GM12878 (cell line): ENCODE measurements at regions not wholly inside any gene's neighbourhood (a gene's known extent, or its start where the extent isn't known, plus 50 kb on each side); places are given as distances from the start of the nearest gene placed in this dataset.
"Not testable (repeated sequence)": the region's sequence is repeated elsewhere in the genome, so short reads cannot be mapped to it uniquely, and the experiment has no call there.

Source experiments
- ATAC-seq: fragments of 200-7000 bp; cut with Tn5 transposase; 3 replicates; pipeline ENCODE4 v1.9.1; 2020; ENCODE audit warnings: mild to moderate bottlenecking, moderate library complexity
- BruUV-seq: library from RNA; stranded (reverse); fragments of 400-500 nt; replicated peaks from 2 replicates; lab custom pipeline; 2021; lab: Mats Ljungman, UMichigan
- CTCF ChIA-PET: fragments of 300-600 bp; sonication (Branson Sonifier 250); formaldehyde crosslinking; extraction: SDS; loops from one replicate; lab custom pipeline; 2021; ENCODE audit warnings: inconsistent platforms; lab: Yijun Ruan, JAX
- POLR2A ChIA-PET: fragments of 350-600 bp; formaldehyde crosslinking; extraction: SDS; loops from one replicate; lab custom pipeline; 2021; ENCODE audit warnings: inconsistent platforms; lab: Charles Lee
- RAD21 ChIA-PET: fragments of 300-600 bp; sonication (Branson Sonifier 250); formaldehyde crosslinking; loops from one replicate; lab custom pipeline; 2023; ENCODE audit warnings: antibody characterized with exemption; ENCODE audit not compliant: unreplicated experiment; lab: Charles Lee
- SMC1A ChIA-PET: fragments of 300-600 bp; sonication (Branson Sonifier 250); formaldehyde crosslinking; loops from one replicate; lab custom pipeline; 2023; ENCODE audit not compliant: unreplicated experiment, uncharacterized antibody; lab: Charles Lee
- DNase-seq: peaks from one replicate; pipeline ENCODE4 v3.0.0-alpha.2; 2011; ENCODE audit warnings: low read depth, low spot score
- FAIRE-seq: peaks from 3 replicates; lab custom pipeline; 2011; peaks lifted over from hg19 to GRCh38; lab: Jason Lieb, UNC
- H2AFZ ChIP-seq: 2 replicates; pipeline ENCODE4 v1.6.0; 2011; ENCODE audit warnings: low read depth, low read length, control low read depth; ENCODE audit not compliant: control insufficient read depth
- H3K27ac ChIP-seq: 2 replicates; pipeline ENCODE4 v1.5.1; 2011; ENCODE audit warnings: control low read depth; ENCODE audit not compliant: control insufficient read depth, insufficient read depth
- H3K27me3 ChIP-seq, 2 experiments: replicated peaks in 1 of 2; 2 replicates each; pipeline versions ENCODE4 v1.6.0 to v1.6.1; 2011; ENCODE audit warnings: low read length in 1 of 2; ENCODE audit not compliant: control insufficient read depth in 2 of 2, insufficient read depth in 2 of 2
- H3K36me3 ChIP-seq, 2 experiments: 2 replicates each; pipeline ENCODE4 v1.5.1; 2011; ENCODE audit warnings: low read length in 1 of 2; ENCODE audit not compliant: control insufficient read depth in 2 of 2, insufficient read depth in 2 of 2
- H3K4me1 ChIP-seq: 2 replicates; pipeline ENCODE4 v1.6.1; 2011; ENCODE audit warnings: mild to moderate bottlenecking, low read length, moderate library complexity, mixed read lengths; ENCODE audit not compliant: control insufficient read depth, insufficient read depth
- H3K4me2 ChIP-seq: 2 replicates; pipeline ENCODE4 v1.6.0; 2011; ENCODE audit warnings: control low read depth; ENCODE audit not compliant: control insufficient read depth, insufficient read depth
- H3K4me3 ChIP-seq: fragments of 200-600 bp; sonication (generic); 2 replicates; pipeline ENCODE4 v1.5.1; 2016
- H3K79me2 ChIP-seq: 2 replicates; pipeline ENCODE4 v1.6.0; 2011; ENCODE audit warnings: low read length; ENCODE audit not compliant: control insufficient read depth, insufficient read depth
- H3K9ac ChIP-seq: 2 replicates; pipeline ENCODE4 v1.8.0; 2011; ENCODE audit warnings: low read length, control low read depth, mixed read lengths; ENCODE audit not compliant: control insufficient read depth, insufficient read depth
- H3K9me3 ChIP-seq: replicated peaks from 3 replicates; pipeline ENCODE4 v1.5.1; 2011; ENCODE audit warnings: mild to moderate bottlenecking, low read length; ENCODE audit not compliant: control insufficient read depth, insufficient read depth
- H4K20me1 ChIP-seq: 2 replicates; pipeline ENCODE4 v1.6.0; 2011; ENCODE audit not compliant: control insufficient read depth, insufficient read depth
- CBFB ChIP-seq: IDR thresholded peaks from 2 replicates; pipeline ENCODE4 v1.6.1; 2016; ENCODE audit warnings: antibody characterized with exemption, low read depth
- ETV6 ChIP-seq, 2 experiments: fragments of 450-650 bp in 1 of 2; IDR thresholded peaks in 1 of 2; conservative IDR thresholded peaks in 1 of 2; 2 replicates each; pipeline ENCODE4 v1.6.1; 2014; ENCODE audit warnings: antibody characterized with exemption in 1 of 2, borderline replicate concordance in 1 of 2, low read depth in 1 of 2, mild to moderate bottlenecking in 1 of 2, moderate library complexity in 1 of 2
- NFXL1 ChIP-seq: fragments of 450-650 bp; IDR thresholded peaks from 2 replicates; pipeline ENCODE4 v1.6.1; 2017; ENCODE audit warnings: antibody characterized with exemption, mild to moderate bottlenecking, borderline replicate concordance
- WGBS: methylation state at CpG from one replicate; pipeline ENCODE4 v1.1.6; 2016; ENCODE audit warnings: low lambda C conversion rate; ENCODE audit not compliant: insufficient replicate concordance, insufficient coverage; ENCODE audit errors: missing lambda C conversion rate; 5-methylcytosine and 5-hydroxymethylcytosine counted together
- in situ Hi-C: fragments of 300-500 bp; cut with MboI; formaldehyde crosslinking; loops from 9 replicates; pipeline ENCODE4 v1.14.3; 2018; ENCODE audit warnings: mixed read lengths
- intact Hi-C: fragments of 100-400 bp; cut with micrococcal nuclease; formaldehyde crosslinking; loops from one replicate; pipeline ENCODE4 v1.14.2; 2022; ENCODE audit not compliant: unreplicated experiment

GRCh38 chr20:53777402-53777801, 183.8 kb upstream of the ZNF217 start:
- BruUV-seq, H3K9me3 ChIP-seq, H3K4me1 ChIP-seq, intact Hi-C loops, FAIRE-seq, H3K9ac ChIP-seq, H3K79me2 ChIP-seq, H3K27me3 ChIP-seq, H3K4me3 ChIP-seq, ATAC-seq, H4K20me1 ChIP-seq, H3K4me2 ChIP-seq, H3K27ac ChIP-seq, H3K36me3 ChIP-seq, H2AFZ ChIP-seq, RAD21 ChIA-PET, DNase-seq: not testable (repeated sequence)
- TF ChIP-seq ETV6 (conservative IDR thresholded peaks at IDR 0.05 in 1 of 2, IDR thresholded peaks at IDR 0.05 in 1 of 2; ENCODE audit: borderline replicate concordance in 1 of 2, low read depth in 1 of 2) (0 out of 4 replicates have a peak, but pooled peaks of 1 of the 2 experiments have one; percentile 26), NFXL1 (peak; percentile 44)
- 66% methylated on average over 7 of the region's 7 CpGs for WGBS
- ChIA-PET SMC1A (interaction anchor here (0.7 to 2.0 kb wide), 4 partner anchors 9 to 69 kb away, joined by 3 to 8 read pairs (median 4); no protein-coding TSS in a partner anchor), POLR2A (interaction anchor here (0.6 to 1.4 kb wide), 2 partner anchors 10 to 36 kb away, joined by 3 to 4 read pairs; no protein-coding TSS in a partner anchor), CTCF (interaction anchor here (1.0 kb wide), 1 partner anchor 8 kb away, joined by 3 read pairs; no protein-coding TSS in a partner anchor)
- in situ Hi-C loops = loop anchor here (10.0 kb wide), 1 partner anchor 363 kb away; no protein-coding TSS in a partner anchor

GRCh38 chr20:53776858-53777257, 183.2 kb upstream of the ZNF217 start:
- no peak overlapping the region for H2AFZ ChIP-seq
- ATAC-seq = no peak
- no peaks in the 10 kb centered on the region for H3K27me3 ChIP-seq
- H3K4me1 ChIP-seq = no peaks in the 10 kb centered on the region
- H3K9ac ChIP-seq = no peak overlapping the region
- SMC1A ChIA-PET = interaction anchor here (1.3 to 2.0 kb wide), 4 partner anchors 8 to 198 kb away, joined by 3 to 8 read pairs (median 4); no protein-coding TSS in a partner anchor
- DNase-seq = no peak
- POLR2A ChIA-PET = no interaction called here
- WGBS = 89% methylated on average over 5 of the region's 5 CpGs
- intact Hi-C loops = no loop called here
- H3K9me3 ChIP-seq = no peaks in the 10 kb centered on the region
- in situ Hi-C loops = loop anchor here (10.0 kb wide), 1 partner anchor 362 kb away; no protein-coding TSS in a partner anchor
- no peak overlapping the region for H3K4me2 ChIP-seq
- TF ChIP-seq CBFB (no peak), NFXL1 (peak; percentile 62; the same call in 1 of the 2 replicates)
- CTCF ChIA-PET = no interaction called here
- no TSS peak for BruUV-seq
- RAD21 ChIA-PET = no interaction called here
- no peaks in the 10 kb centered on the region for H3K79me2 ChIP-seq
- no peaks in the 10 kb centered on the region for H3K36me3 ChIP-seq
- no peak overlapping the region for H3K27ac ChIP-seq
- no peak for FAIRE-seq
- no peaks in the 10 kb centered on the region for H4K20me1 ChIP-seq
- no peak overlapping the region for H3K4me3 ChIP-seq
